PC-9 (cell line): ENCODE measurements at regions not wholly inside any gene's neighbourhood (a gene's known extent, or its start where the extent isn't known, plus 50 kb on each side); places are given as distances from the start of the nearest gene placed in this dataset.
A peak's percentile ranks its signal among the peaks of the same experiment; 100 is the strongest.

ENCODE experiments used
- BruUV-seq: library from RNA; stranded (reverse); fragments of 400-500 nt; replicated peaks from 2 replicates; lab custom pipeline; 2021; lab: Mats Ljungman, UMichigan
- CTCF ChIA-PET: fragments of 300-600 bp; sonication (Branson Sonifier 250); formaldehyde crosslinking; loops from one replicate; lab custom pipeline; 2022; ENCODE audit warnings: antibody characterized with exemption; lab: Charles Lee
- POLR2A ChIA-PET: fragments of 300-600 bp; sonication (Branson Sonifier 250); formaldehyde crosslinking; loops from one replicate; lab custom pipeline; 2022; ENCODE audit warnings: antibody characterized with exemption; ENCODE audit not compliant: unreplicated experiment; lab: Charles Lee
- DNase-seq, 2 experiments: peaks; one replicate each; pipeline versions ENCODE4 v3.0.0 to v3.0.0-alpha.2; 2015 to 2022; ENCODE audit warnings: mixed read lengths in 1 of 2
- H2AFZ ChIP-seq: fragments of 200-600 bp; sonication (generic); 2 replicates; pipeline ENCODE4 v1.8.1; 2017; ENCODE audit warnings: antibody characterized with exemption
- H3F3A ChIP-seq: fragments of 200-600 bp; sonication (generic); 2 replicates; pipeline ENCODE4 v1.8.1; 2017; ENCODE audit warnings: antibody characterized with exemption, mild to moderate bottlenecking, low read depth; ENCODE audit not compliant: insufficient read depth
- H3K27ac ChIP-seq: fragments of 200-600 bp; sonication (generic); 2 replicates; pipeline ENCODE4 v1.6.1; 2016; ENCODE audit warnings: mixed run types
- H3K27me3 ChIP-seq: fragments of 200-600 bp; sonication (generic); 2 replicates; pipeline ENCODE4 v1.6.1; 2016; ENCODE audit warnings: low read depth, mixed run types; ENCODE audit not compliant: insufficient read depth
- H3K36me3 ChIP-seq: fragments of 200-600 bp; sonication (generic); 2 replicates; pipeline ENCODE4 v1.6.1; 2016; ENCODE audit warnings: low read depth, mixed run types
- H3K4me1 ChIP-seq: fragments of 200-600 bp; sonication (generic); replicated peaks from 2 replicates; pipeline ENCODE4 v1.6.1; 2016; ENCODE audit warnings: mixed run types; ENCODE audit not compliant: insufficient read depth
- H3K4me2 ChIP-seq: fragments of 200-600 bp; sonication (generic); 2 replicates; pipeline ENCODE4 v1.6.1; 2017; ENCODE audit warnings: mixed run types
- H3K4me3 ChIP-seq: fragments of 200-600 bp; sonication (generic); 2 replicates; pipeline ENCODE4 v1.6.1; 2016; ENCODE audit warnings: mixed run types
- H3K79me2 ChIP-seq: fragments of 200-600 bp; sonication (generic); 2 replicates; pipeline ENCODE4 v1.6.1; 2017; ENCODE audit warnings: low read depth, mixed run types
- H3K9me2 ChIP-seq: fragments of 200-600 bp; sonication (generic); 2 replicates; pipeline ENCODE4 v1.8.1; 2017; ENCODE audit warnings: mild to moderate bottlenecking; ENCODE audit not compliant: insufficient read depth
- H3K9me3 ChIP-seq: fragments of 200-600 bp; sonication (generic); 2 replicates; pipeline ENCODE4 v1.8.1; 2016; ENCODE audit warnings: low read depth; ENCODE audit not compliant: insufficient read depth
- H4K20me1 ChIP-seq: fragments of 200-600 bp; sonication (generic); 2 replicates; pipeline ENCODE4 v1.8.1; 2017; ENCODE audit not compliant: insufficient read depth
- CTCF ChIP-seq: fragments of 200-600 bp; sonication (generic); conservative IDR thresholded peaks from 2 replicates; pipeline ENCODE4 v1.6.1; 2017; ENCODE audit warnings: mixed run types, antibody characterized with exemption, mild to moderate bottlenecking, moderate library complexity
- EZH2 ChIP-seq: fragments of 200-600 bp; sonication (generic); IDR thresholded peaks from 2 replicates; pipeline ENCODE4 v1.8.0; 2017; ENCODE audit warnings: antibody characterized with exemption, low read depth
- intact Hi-C: fragments of 100-400 bp; cut with micrococcal nuclease; formaldehyde crosslinking; loops from one replicate; pipeline ENCODE4 v1.10.0; 2022; ENCODE audit not compliant: unreplicated experiment

- DNase-seq, result no peak
- Histone ChIP-seq H4K20me1 (no peaks in the 10 kb centered on the region), H3K4me1 (peaks cover 17% of the 10 kb centered on the region), H3K79me2 (no peaks in the 10 kb centered on the region), H3K4me3 (no peak overlapping the region), H3K9me2 (no peaks in the 10 kb centered on the region; the same call in 1 of the 2 replicates), H3K4me2 (no peak overlapping the region), H3K36me3 (no peaks in the 10 kb centered on the region), H3F3A (no peaks in the 10 kb centered on the region; the same call in 1 of the 2 replicates), H3K27ac (no peak overlapping the region), H2AFZ (no peak overlapping the region), H3K9me3 (peaks cover 7% of the 10 kb centered on the region; the same call in 1 of the 2 replicates), H3K27me3 (no peaks in the 10 kb centered on the region)
- TF ChIP-seq EZH2, result no peak
- no peak for TF ChIP-seq CTCF
- ChIA-PET POLR2A (interaction anchor here (0.8 kb wide), 1 partner anchor 13 kb away, joined by 7 read pairs; no protein-coding TSS in a partner anchor), CTCF (interaction anchor here (0.6 kb wide), 1 partner anchor 134 kb away, joined by 3 read pairs; no protein-coding TSS in a partner anchor)
- intact Hi-C loops, result no loop called here
- no TSS peak for BruUV-seq
These were observed 81.4 kb upstream of the ZNF366 start for GRCh38 chr5:72588640-72589039.

- Histone ChIP-seq H3K9me3 (peaks cover 7% of the 10 kb centered on the region; the same call in 1 of the 2 replicates), H2AFZ (no peak overlapping the region), H3K36me3 (no peaks in the 10 kb centered on the region), H3K4me3 (no peak overlapping the region), H3F3A (no peaks in the 10 kb centered on the region; the same call in 1 of the 2 replicates), H3K4me1 (peaks cover 17% of the 10 kb centered on the region), H4K20me1 (no peaks in the 10 kb centered on the region), H3K27me3 (no peaks in the 10 kb centered on the region), H3K4me2 (no peak overlapping the region), H3K9me2 (no peaks in the 10 kb centered on the region; the same call in 1 of the 2 replicates), H3K79me2 (no peaks in the 10 kb centered on the region), H3K27ac (0 out of 2 replicates have a peak overlapping the region, but pooled peaks have one; percentile 19)
- TF ChIP-seq EZH2 (no peak), CTCF (no peak)
- CTCF ChIA-PET, result interaction anchor here (0.6 kb wide), 1 partner anchor 135 kb away, joined by 3 read pairs; no protein-coding TSS in a partner anchor
- no peak for DNase-seq
- intact Hi-C loops, result no loop called here
- POLR2A ChIA-PET, result interaction anchor here (0.7 kb wide), 1 partner anchor 339 kb away, joined by 5 read pairs; no protein-coding TSS in a partner anchor
- BruUV-seq, result no TSS peak
These were observed 80.6 kb upstream of the ZNF366 start for GRCh38 chr5:72587661-72588308.

- peak overlapping the region; percentile 19; the same call in 1 of the 2 replicates for H3K27ac ChIP-seq
- no peaks in the 10 kb centered on the region for H3K36me3 ChIP-seq
- peaks cover 17% of the 10 kb centered on the region for H3K4me1 ChIP-seq
- no peaks in the 10 kb centered on the region for H3K27me3 ChIP-seq
- BruUV-seq, result no TSS peak
- ChIA-PET CTCF (no interaction called here), POLR2A (interaction anchor here (0.7 kb wide), 2 partner anchors 36 to 338 kb away, joined by 3 to 5 read pairs; no protein-coding TSS in a partner anchor)
- TF ChIP-seq EZH2, result no peak
- no peak for TF ChIP-seq CTCF
- H3K9me2 ChIP-seq, result no peaks in the 10 kb centered on the region; the same call in 1 of the 2 replicates
- intact Hi-C loops, result no loop called here
- H3K4me2 ChIP-seq, result peak overlapping the region; percentile 4; the same call in 1 of the 2 replicates
- no peak overlapping the region for H3K4me3 ChIP-seq
- H4K20me1 ChIP-seq, result no peaks in the 10 kb centered on the region
- H2AFZ ChIP-seq, result no peak overlapping the region
- no peaks in the 10 kb centered on the region; the same call in 1 of the 2 replicates for H3F3A ChIP-seq
- H3K79me2 ChIP-seq, result no peaks in the 10 kb centered on the region
- H3K9me3 ChIP-seq, result peaks cover 7% of the 10 kb centered on the region; the same call in 1 of the 2 replicates
- DNase-seq, result peak in 1 of 2 experiments; percentile 63
These were observed 79.7 kb upstream of the ZNF366 start for GRCh38 chr5:72586788-72587530.
